Panc1 (cell line): ENCODE measurements at regions not wholly inside any gene's neighbourhood (a gene's known extent, or its start where the extent isn't known, plus 50 kb on each side); places are given as distances from the start of the nearest gene placed in this dataset.

Experiments
- ATAC-seq: fragments of 200-7000 bp; cut with Tn5 transposase; 2 replicates; pipeline ENCODE4 v1.9.1; 2020; ENCODE audit warnings: mild to moderate bottlenecking, moderate library complexity
- BruUV-seq: library from RNA; stranded (reverse); fragments of 400-500 nt; replicated peaks from 2 replicates; lab custom pipeline; 2021; lab: Mats Ljungman, UMichigan
- CTCF ChIA-PET: fragments of 300-600 bp; sonication (Branson Sonifier 250); formaldehyde crosslinking; loops from one replicate; lab custom pipeline; 2022; ENCODE audit warnings: antibody characterized with exemption; lab: Charles Lee
- POLR2A ChIA-PET: fragments of 300-600 bp; sonication (Branson Sonifier 250); formaldehyde crosslinking; loops from one replicate; lab custom pipeline; 2022; ENCODE audit warnings: antibody characterized with exemption; lab: Charles Lee
- DNase-seq: peaks from one replicate; pipeline ENCODE4 v3.0.0-alpha.2; 2010; ENCODE audit warnings: low read depth, low spot score
- H3K27ac ChIP-seq: 2 replicates; pipeline ENCODE4 v1.5.1; 2011; ENCODE audit warnings: mild to moderate bottlenecking, low read length, inconsistent platforms
- H3K27me3 ChIP-seq: fragments of 200-500 bp; sonication (Bioruptor generic); 2 replicates; pipeline ENCODE4 v1.6.0; 2014; ENCODE audit warnings: low read length, inconsistent platforms; ENCODE audit not compliant: control insufficient read depth, insufficient read depth
- H3K36me3 ChIP-seq: fragments of 200-500 bp; sonication (Bioruptor generic); 2 replicates; pipeline ENCODE4 v1.5.1; 2014; ENCODE audit warnings: inconsistent platforms, mild to moderate bottlenecking, low read length, moderate library complexity; ENCODE audit not compliant: control insufficient read depth, insufficient read depth
- H3K4me1 ChIP-seq: 2 replicates; pipeline ENCODE4 v1.5.1; 2011; ENCODE audit warnings: inconsistent platforms, mild to moderate bottlenecking, low read length, moderate library complexity; ENCODE audit not compliant: control insufficient read depth, insufficient read depth
- H3K4me3 ChIP-seq, 2 experiments: 2 replicates each; pipeline ENCODE4 v1.5.1; 2011 to 2012; ENCODE audit warnings: low read depth in 2 of 2, low read length in 2 of 2, mild to moderate bottlenecking in 2 of 2, inconsistent platforms in 1 of 2, moderate library complexity in 1 of 2
- H3K9me3 ChIP-seq: fragments of 200-500 bp; sonication (Bioruptor generic); 2 replicates; pipeline ENCODE4 v1.5.1; 2014; ENCODE audit warnings: low read depth, mild to moderate bottlenecking, inconsistent platforms, low read length, moderate library complexity; ENCODE audit not compliant: control insufficient read depth, insufficient read depth
- POLR2AphosphoS5 ChIP-seq: IDR thresholded peaks from 2 replicates; pipeline ENCODE4 v1.6.1; 2012; ENCODE audit warnings: mild to moderate bottlenecking, low read depth, low read length, moderate library complexity
- SIN3A ChIP-seq: IDR thresholded peaks from 2 replicates; pipeline ENCODE4 v1.6.1; 2012; ENCODE audit warnings: low read depth, mild to moderate bottlenecking, low read length, moderate library complexity, borderline replicate concordance; ENCODE audit not compliant: insufficient read depth
- TCF7L2 ChIP-seq: IDR thresholded peaks from 2 replicates; pipeline ENCODE4 v1.6.1; 2011; ENCODE audit warnings: mild to moderate bottlenecking, low read depth, low read length, inconsistent platforms
- in situ Hi-C: cut with HindIII; loops from 2 replicates; pipeline ENCODE4 v1.10.0; 2016; ENCODE audit warnings: low sequenced_read_pairs, low pct_unique_long_range_greater_than_20kb
- intact Hi-C: fragments of 100-400 bp; cut with micrococcal nuclease; formaldehyde crosslinking; loops from one replicate; pipeline ENCODE4 v1.10.0; 2022; ENCODE audit not compliant: unreplicated experiment
- TF ChIP-seq, protein P1 (sequence below): fragments of 450-650 bp; IDR thresholded peaks from 2 replicates; pipeline ENCODE4 v1.5.1; 2017; ENCODE audit warnings: mild to moderate bottlenecking
- TF ChIP-seq, protein P2 (sequence below), 2 experiments: IDR thresholded peaks; 2 replicates each; pipeline ENCODE4 v1.6.1; 2011 to 2012; ENCODE audit warnings: low read depth in 2 of 2, control low read depth in 1 of 2, low read length in 1 of 2, mild to moderate bottlenecking in 1 of 2, moderate library complexity in 1 of 2; ENCODE audit not compliant: insufficient read depth in 1 of 2

DNA sequence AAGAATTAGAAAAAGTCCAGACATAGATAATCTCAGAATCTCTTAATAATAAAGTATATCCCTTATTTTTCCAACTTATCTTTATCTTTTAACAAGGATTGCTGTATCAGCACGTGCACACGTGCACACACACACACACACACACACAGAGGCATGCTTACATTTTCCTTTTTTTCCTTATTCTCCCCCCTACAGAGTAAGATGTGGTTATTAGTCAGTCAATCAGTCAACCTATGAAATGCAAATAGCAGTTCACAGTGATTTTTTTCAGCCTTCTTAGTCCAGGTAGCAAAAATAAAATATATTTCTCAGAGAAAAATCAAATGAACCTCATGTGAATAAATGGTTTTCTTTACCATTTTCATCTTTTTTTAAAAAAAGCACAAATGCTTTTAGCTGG is 506.2 kb upstream of the SLC39A10 start:
- no peaks in the 10 kb centered on the region for H3K36me3 ChIP-seq
- no peak for ATAC-seq
- H3K4me1 ChIP-seq, result no peaks in the 10 kb centered on the region
- no TSS peak for BruUV-seq
- in situ Hi-C loops, result no loop called here
- ChIA-PET CTCF (no interaction called here), POLR2A (no interaction called here)
- H3K27ac ChIP-seq, result no peak overlapping the region
- no peak for DNase-seq
- no peaks in the 10 kb centered on the region for H3K9me3 ChIP-seq
- TF ChIP-seq POLR2AphosphoS5, result no peak
- no peak for TF ChIP-seq TCF7L2
- no peak for TF ChIP-seq SIN3A
- TF ChIP-seq, protein P1, sequence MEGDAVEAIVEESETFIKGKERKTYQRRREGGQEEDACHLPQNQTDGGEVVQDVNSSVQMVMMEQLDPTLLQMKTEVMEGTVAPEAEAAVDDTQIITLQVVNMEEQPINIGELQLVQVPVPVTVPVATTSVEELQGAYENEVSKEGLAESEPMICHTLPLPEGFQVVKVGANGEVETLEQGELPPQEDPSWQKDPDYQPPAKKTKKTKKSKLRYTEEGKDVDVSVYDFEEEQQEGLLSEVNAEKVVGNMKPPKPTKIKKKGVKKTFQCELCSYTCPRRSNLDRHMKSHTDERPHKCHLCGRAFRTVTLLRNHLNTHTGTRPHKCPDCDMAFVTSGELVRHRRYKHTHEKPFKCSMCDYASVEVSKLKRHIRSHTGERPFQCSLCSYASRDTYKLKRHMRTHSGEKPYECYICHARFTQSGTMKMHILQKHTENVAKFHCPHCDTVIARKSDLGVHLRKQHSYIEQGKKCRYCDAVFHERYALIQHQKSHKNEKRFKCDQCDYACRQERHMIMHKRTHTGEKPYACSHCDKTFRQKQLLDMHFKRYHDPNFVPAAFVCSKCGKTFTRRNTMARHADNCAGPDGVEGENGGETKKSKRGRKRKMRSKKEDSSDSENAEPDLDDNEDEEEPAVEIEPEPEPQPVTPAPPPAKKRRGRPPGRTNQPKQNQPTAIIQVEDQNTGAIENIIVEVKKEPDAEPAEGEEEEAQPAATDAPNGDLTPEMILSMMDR, result no peak
- H3K4me3 ChIP-seq, result no peak overlapping the region
- intact Hi-C loops, result no loop called here
- H3K27me3 ChIP-seq, result no peaks in the 10 kb centered on the region

DNA sequence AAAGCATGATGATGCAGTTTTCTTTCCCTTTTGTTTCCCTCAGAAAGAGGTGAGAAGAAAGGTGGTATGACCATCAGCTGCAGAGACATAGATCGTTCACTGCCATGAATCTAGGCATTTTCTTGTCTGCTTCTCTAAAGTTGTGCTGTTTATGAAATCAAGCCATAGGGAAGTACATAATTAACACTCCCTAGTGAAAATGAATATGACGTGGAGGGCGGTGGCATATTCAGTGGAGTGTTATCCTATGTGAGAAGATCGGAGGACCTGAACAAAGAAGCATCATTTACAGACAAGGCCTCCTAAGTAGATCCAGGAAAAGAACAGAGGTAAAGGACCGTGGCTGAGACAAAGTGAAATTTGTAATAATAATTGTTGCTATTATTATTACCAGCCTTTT is 509.0 kb upstream of the SLC39A10 start:
- H3K27me3 ChIP-seq, result no peaks in the 10 kb centered on the region
- H3K27ac ChIP-seq, result no peak overlapping the region
- DNase-seq (no peak), ATAC-seq (no peak)
- BruUV-seq, result no TSS peak
- TF ChIP-seq, protein P2, sequence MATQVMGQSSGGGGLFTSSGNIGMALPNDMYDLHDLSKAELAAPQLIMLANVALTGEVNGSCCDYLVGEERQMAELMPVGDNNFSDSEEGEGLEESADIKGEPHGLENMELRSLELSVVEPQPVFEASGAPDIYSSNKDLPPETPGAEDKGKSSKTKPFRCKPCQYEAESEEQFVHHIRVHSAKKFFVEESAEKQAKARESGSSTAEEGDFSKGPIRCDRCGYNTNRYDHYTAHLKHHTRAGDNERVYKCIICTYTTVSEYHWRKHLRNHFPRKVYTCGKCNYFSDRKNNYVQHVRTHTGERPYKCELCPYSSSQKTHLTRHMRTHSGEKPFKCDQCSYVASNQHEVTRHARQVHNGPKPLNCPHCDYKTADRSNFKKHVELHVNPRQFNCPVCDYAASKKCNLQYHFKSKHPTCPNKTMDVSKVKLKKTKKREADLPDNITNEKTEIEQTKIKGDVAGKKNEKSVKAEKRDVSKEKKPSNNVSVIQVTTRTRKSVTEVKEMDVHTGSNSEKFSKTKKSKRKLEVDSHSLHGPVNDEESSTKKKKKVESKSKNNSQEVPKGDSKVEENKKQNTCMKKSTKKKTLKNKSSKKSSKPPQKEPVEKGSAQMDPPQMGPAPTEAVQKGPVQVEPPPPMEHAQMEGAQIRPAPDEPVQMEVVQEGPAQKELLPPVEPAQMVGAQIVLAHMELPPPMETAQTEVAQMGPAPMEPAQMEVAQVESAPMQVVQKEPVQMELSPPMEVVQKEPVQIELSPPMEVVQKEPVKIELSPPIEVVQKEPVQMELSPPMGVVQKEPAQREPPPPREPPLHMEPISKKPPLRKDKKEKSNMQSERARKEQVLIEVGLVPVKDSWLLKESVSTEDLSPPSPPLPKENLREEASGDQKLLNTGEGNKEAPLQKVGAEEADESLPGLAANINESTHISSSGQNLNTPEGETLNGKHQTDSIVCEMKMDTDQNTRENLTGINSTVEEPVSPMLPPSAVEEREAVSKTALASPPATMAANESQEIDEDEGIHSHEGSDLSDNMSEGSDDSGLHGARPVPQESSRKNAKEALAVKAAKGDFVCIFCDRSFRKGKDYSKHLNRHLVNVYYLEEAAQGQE (IDR thresholded peaks at IDR 0.05; ENCODE audit: insufficient read depth in 1 of 2, low read depth in 2 of 2, low read length in 1 of 2), result no peak
- TF ChIP-seq SIN3A, result no peak
- TF ChIP-seq, protein P1, result no peak
- no peak for TF ChIP-seq TCF7L2
- TF ChIP-seq POLR2AphosphoS5, result no peak
- H3K4me1 ChIP-seq, result no peaks in the 10 kb centered on the region
- no peak overlapping the region for H3K4me3 ChIP-seq
- in situ Hi-C loops, result no loop called here
- ChIA-PET POLR2A (no interaction called here), CTCF (no interaction called here)
- H3K36me3 ChIP-seq, result no peaks in the 10 kb centered on the region
- H3K9me3 ChIP-seq, result no peaks in the 10 kb centered on the region
- intact Hi-C loops, result no loop called here
